Epithelial cell of proximal tubule (primary cell): ENCODE measurements at regions not wholly inside any gene's neighbourhood (a gene's known extent, or its start where the extent isn't known, plus 50 kb on each side); places are given as distances from the start of the nearest gene placed in this dataset.

Experiments used
- DNase-seq: peaks from one replicate; pipeline ENCODE4 v3.0.0-alpha.2; 2011; ENCODE audit warnings: low read depth
- H3K4me3 ChIP-seq: 2 replicates; pipeline ENCODE4 v1.5.1; 2011; ENCODE audit warnings: low read depth, mild to moderate bottlenecking, low read length
- TF ChIP-seq, protein P1 (sequence below): conservative IDR thresholded peaks from 2 replicates; pipeline ENCODE4 v1.5.1; 2012; ENCODE audit warnings: low read depth, mild to moderate bottlenecking, low read length

DNA sequence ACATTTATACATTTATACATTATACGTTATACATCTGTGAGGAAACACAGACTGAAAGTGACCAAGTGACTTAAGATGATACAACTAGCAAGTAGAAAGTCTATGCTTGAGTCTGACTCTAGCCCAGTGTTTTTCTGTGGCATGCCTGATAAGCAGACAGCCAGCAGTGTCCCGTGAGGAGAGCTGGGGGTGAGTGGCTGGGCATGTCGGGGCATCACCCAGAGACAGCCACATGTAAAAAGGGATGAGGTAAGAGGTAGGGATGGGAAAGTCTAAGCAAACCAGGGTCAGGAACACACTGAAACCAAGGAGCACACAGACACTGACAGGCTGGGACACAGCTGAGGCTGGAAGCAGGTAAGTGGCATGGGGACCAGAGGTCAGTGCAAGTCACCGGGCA is 333.2 kb downstream of the FOXO1 start:
- DNase-seq, result no peak
- H3K4me3 ChIP-seq, result no peak overlapping the region
- TF ChIP-seq, protein P1, sequence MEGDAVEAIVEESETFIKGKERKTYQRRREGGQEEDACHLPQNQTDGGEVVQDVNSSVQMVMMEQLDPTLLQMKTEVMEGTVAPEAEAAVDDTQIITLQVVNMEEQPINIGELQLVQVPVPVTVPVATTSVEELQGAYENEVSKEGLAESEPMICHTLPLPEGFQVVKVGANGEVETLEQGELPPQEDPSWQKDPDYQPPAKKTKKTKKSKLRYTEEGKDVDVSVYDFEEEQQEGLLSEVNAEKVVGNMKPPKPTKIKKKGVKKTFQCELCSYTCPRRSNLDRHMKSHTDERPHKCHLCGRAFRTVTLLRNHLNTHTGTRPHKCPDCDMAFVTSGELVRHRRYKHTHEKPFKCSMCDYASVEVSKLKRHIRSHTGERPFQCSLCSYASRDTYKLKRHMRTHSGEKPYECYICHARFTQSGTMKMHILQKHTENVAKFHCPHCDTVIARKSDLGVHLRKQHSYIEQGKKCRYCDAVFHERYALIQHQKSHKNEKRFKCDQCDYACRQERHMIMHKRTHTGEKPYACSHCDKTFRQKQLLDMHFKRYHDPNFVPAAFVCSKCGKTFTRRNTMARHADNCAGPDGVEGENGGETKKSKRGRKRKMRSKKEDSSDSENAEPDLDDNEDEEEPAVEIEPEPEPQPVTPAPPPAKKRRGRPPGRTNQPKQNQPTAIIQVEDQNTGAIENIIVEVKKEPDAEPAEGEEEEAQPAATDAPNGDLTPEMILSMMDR, result no peak

DNA sequence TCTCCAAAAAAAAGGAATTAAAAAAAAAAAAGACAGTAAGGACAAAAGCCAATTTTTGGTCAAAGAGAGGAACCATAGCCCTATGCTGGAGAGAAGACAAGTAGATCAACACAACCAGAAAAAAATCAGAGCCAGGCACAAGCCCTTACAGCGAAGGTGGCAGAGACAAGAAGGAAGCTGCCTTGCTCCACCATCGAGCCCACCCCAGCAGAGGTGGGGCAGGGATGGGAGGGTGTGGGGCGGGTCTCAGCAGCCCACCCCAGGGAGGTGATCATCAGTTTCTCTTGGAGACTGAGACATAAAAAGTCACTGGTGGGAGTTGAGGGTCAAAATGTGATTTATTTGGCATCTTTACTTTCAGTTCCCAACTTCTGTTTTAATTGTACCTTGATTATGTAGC is 332.4 kb downstream of the FOXO1 start:
- DNase-seq, result no peak
- TF ChIP-seq, protein P1, result no peak
- H3K4me3 ChIP-seq, result no peak overlapping the region

GRCh38 chr13:40334616-40335015 is 331.8 kb downstream of the FOXO1 start:
- TF ChIP-seq, protein P1, result no peak
- no peak for DNase-seq
- H3K4me3 ChIP-seq, result no peak overlapping the region

DNA sequence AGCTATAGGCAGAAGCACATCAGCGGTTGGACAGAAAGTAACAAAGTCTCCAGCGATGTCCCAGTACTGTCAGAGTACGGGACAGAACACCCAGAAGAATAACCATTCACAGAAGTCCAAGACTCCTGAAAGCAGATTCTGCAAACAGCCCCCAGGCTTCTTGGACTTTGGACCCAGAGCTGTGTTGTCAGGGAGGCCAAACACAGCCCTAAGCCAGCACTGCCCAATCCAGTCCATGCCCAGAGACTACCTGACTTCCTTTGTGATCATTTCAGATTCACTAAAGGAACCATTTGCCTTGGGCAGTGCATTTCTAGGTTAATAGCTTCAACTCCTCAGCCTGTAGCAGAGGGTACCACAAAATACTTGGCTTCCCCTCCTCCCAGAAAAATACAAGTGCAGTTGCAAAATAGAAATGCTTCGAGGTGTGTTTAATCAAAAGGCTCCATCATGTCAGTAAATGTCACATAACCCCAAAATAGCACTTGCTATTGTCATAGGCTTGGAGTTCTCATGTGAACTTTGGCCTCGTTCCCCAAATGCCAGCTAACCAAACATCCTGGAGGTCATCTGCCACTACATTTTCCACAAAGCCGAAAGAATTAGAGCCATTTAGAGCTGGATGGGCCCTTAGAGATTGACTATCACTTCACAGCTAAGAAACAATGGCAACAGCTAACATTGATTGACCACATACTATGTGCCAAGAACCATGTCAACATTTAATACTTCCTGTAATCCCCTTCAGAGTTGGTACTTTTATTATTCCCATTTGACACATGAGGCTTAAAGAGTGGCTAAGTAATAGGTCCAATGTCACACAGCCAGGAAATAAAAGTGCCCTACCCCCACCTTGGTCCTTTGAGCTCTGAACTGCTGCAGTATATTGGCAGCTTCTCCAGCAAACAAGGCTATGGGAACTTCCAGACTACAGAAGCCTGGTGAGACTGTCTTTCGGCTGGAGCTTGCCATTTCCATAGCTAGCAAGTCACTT is 329.9 kb downstream of the FOXO1 start:
- TF ChIP-seq, protein P1, result no peak
- no peak for DNase-seq
- H3K4me3 ChIP-seq, result no peak overlapping the region

DNA sequence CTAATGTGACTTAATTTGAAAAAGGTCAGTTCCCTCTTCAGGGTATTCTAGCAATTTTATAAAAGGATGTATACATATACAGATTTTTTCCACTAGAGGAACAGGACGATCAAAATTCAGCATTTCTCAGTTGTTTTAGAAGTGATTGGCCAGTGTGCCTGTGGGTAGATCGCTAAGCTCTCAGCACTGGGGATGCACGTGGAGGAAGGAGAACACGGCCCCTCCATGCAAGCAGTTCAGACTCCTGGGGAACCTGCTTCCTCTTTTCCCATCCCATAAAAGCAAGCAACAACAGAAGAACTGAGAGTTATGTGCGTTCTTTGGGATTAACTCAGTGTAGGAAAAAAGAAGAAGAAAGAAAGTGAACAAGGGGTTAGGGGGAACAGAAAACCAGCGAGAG is 328.8 kb downstream of the FOXO1 start:
- TF ChIP-seq, protein P1, result no peak
- H3K4me3 ChIP-seq, result no peak overlapping the region
- no peak for DNase-seq

DNA sequence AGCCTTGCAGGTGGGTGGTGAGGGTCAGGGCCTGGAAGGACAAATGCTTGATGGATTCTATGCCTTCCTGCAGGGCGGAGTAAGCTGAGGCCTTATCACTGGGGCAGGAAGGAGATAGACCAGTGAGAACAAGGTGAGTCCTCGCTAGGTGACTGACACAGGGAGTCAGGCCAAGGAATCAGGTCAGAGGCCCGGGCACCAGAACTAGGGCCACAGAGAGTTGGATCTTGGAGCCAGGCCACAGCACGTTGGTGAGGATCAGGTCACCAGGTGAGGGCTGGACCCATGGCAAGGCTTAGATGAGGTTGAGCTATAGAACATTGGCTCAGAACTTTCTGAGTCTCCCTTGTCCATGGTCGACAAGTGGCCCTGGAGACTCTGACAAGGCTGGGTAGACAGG is 328.2 kb downstream of the FOXO1 start:
- DNase-seq, result no peak
- no peak overlapping the region for H3K4me3 ChIP-seq
- TF ChIP-seq, protein P1, result no peak
